ENCODE measurements at regions not wholly inside any gene's neighbourhood (a gene's known extent, or its start where the extent isn't known, plus 50 kb on each side); places are given as distances from the start of the nearest gene placed in this dataset.
"Not testable (repeated sequence)": the region's sequence is repeated elsewhere in the genome, so short reads cannot be mapped to it uniquely, and the experiment has no call there.

DNA sequence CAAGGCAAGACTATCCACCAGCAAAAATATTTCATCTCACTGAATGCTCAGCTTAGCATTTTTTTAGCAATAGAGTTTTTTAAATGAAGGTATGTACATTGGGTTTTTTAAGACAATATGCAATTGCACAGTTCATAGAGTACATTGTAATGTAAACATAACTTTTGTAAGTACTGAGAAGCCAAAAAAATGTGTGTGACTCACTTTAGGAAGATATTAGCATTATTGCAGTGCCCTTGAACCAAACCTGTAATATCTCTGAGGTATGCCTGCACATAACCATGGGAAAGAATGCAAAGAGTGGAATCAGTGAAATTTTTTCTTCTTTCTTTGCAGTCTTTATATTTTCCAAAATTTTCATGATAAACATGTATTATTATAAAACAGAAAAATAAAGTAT, 1533.3 kb upstream of the WWC1 start:
- no peak for DNase-seq (ENCODE audit: low spot score)

GRCh38 chr5:166767858-166768257, 1523.6 kb upstream of the WWC1 start:
- no peak for DNase-seq (ENCODE audit: low spot score)

DNA sequence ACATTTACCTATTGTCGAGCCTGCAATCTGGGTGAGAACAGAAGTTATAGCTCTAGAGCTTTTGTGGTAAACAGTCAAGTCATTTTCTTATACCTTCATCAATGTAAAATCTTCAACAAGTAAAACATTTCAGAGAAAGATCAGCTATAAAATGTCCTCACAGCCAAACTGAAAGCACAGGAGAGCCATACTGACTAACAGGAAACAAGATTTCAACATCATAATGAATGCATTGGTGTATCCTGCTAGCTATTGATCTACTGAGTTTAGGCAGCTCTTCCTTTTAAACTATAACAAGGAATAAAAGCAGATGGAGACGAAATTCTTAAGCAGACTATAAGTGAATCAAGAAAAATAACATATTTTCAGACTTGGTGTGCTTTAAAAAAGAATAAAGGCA, 1522.9 kb upstream of the WWC1 start:
- DNase-seq (ENCODE audit: low spot score) = no peak

- no peak for DNase-seq (ENCODE audit: low spot score)
These were observed 1518.7 kb upstream of the WWC1 start for GRCh38 chr5:166772770-166773169.

GRCh38 chr5:166781737-166782136, 1509.7 kb upstream of the WWC1 start:
- no peak for DNase-seq (ENCODE audit: low spot score)

- no peak for DNase-seq (ENCODE audit: low spot score)
These were observed 1506.8 kb upstream of the WWC1 start for GRCh38 chr5:166784545-166785078.

DNA sequence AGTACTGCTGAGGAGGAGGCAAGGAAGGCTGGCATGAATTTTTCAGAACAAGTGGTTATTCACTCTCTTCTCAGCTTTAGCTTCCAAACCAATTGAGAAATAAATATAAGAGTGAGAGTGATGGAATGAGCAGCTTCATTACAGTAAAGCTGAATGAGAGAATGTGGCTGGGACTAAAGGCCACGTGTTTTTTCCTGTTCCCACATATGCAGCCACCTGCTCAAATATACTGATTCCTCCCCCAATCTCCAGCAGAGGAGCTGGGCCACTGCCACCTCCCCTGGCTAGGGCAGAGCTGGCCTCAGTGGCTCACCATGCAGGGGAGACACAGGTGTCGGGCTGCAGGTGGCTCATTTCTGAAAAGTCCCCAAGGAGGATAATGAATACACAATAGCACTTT, 1505.3 kb upstream of the WWC1 start:
- DNase-seq (ENCODE audit: low spot score) = no peak

GRCh38 chr5:166786889-166787288, 1504.6 kb upstream of the WWC1 start:
- DNase-seq (ENCODE audit: low spot score) = no peak

DNA sequence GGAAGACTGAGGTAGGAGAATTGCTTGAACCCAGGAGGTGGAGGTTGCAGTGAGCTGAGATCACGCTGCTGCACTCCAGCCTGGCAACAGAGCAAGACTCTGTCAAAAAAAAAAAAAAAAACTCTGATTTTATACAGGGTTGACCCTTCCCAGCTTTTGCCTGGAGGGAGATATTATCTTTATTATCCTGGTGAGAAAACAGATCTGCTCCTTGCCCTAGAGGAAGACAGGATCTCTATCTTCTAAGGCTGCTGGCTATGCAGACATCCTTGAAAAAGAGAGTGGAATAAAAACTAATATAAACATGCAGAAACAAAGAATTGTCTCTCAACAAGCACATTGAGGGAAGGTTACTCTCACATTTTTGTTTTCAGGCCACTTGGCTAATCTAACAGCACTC, 1503.4 kb upstream of the WWC1 start:
- DNase-seq (ENCODE audit: low spot score) = no peak

- DNase-seq (ENCODE audit: low spot score) = no peak
These were observed 1495.7 kb upstream of the WWC1 start for GRCh38 chr5:166795756-166796155.

GRCh38 chr5:166803058-166803457, 1488.4 kb upstream of the WWC1 start:
- DNase-seq (ENCODE audit: low spot score) = no peak

- DNase-seq (ENCODE audit: low spot score) = not testable (repeated sequence)
These were observed 1487.2 kb upstream of the WWC1 start for GRCh38 chr5:166804223-166804622.

- not testable (repeated sequence) for DNase-seq (ENCODE audit: low spot score)
These were observed 1486.8 kb upstream of the WWC1 start for GRCh38 chr5:166804693-166805092.

- DNase-seq (ENCODE audit: low spot score) = not testable (repeated sequence)
These were observed 1481.3 kb upstream of the WWC1 start for GRCh38 chr5:166810093-166810658.

GRCh38 chr5:166810721-166811120, 1480.7 kb upstream of the WWC1 start:
- DNase-seq (ENCODE audit: low spot score) = no peak

DNA sequence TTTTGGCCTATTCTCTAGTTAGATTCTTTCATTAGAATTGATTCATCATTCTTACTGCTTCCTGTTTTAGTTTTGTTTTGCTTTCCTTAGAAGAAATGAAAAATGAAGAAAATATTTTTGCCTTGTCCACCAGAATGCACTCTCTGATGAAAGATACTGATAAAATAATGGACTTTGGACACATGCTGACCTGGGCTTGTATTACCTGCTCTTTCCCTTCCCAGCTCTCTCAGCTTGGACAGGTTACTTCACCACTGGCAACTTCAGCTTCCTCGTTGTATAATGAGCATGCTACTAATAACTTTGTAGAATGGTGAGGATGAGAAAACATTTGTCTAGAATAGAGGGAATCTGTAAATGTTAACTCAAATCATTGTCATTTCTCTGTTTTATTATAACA, 1468.1 kb upstream of the WWC1 start:
- no peak for DNase-seq (ENCODE audit: low spot score)

DNA sequence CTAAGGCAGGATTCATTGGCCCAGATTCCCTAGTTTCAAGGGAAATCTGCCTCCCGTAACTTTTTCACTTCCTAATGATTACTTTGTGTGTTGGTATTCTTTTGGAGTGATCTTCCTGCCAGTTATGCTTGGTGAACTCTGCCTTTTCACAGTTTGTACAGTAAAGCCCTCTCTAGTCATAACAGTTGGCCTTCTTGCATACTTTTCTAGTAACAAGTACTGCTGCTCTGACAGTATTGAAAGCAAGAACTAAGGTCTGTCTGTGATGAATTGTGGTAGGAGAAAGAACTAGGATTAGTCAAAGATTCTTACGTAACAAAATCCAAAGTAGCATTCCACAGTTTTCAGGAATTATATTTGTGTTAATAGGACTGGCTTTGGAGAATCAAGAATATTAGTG, 1457.2 kb upstream of the WWC1 start:
- DNase-seq (ENCODE audit: low spot score) = no peak

- peak; percentile 6 for DNase-seq (ENCODE audit: low spot score)
These were observed 1446.4 kb upstream of the WWC1 start for GRCh38 chr5:166845044-166845443.

DNA sequence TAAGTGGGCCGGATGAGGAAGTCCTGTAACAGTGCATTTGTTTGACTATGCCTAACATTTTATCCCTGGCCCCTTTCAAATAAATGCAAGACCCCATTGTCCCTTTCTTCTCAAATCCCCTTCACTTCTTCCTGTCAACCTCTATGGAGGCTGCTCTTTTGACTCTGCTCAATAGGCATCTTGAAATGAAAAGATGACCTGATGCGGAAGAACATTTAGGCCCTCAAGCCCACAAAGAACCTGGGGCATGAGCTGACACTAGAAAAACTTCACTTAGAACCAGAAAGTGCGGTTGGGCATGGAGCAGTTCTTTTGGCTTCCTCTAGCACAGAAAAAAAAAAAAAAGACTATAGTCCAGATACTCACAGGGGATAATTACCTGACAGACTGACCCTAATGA, 1434.7 kb upstream of the WWC1 start:
- no peak for DNase-seq (ENCODE audit: low spot score)

DNA sequence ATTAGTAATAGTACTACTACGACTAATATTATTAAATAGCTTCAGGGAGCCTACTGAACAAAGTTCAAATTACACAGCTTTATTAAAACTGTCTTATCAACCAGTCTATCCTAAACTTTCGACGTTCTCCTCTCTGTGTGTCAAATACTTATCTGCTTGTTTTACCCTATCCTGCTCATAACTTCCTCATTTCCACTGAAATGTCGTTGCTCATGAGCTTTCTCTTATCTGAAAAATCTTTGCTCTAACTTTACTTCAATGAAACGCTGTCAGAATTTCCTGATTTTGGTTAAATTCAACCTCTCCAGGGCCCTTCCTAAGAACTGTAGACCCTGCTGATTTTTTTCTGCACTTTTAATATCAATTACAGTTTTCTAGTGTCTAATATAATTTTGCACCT, 1431.0 kb upstream of the WWC1 start:
- DNase-seq (ENCODE audit: low spot score) = no peak

- no peak for DNase-seq (ENCODE audit: low spot score)
These were observed 1428.9 kb upstream of the WWC1 start for GRCh38 chr5:166862581-166862980.

DNA sequence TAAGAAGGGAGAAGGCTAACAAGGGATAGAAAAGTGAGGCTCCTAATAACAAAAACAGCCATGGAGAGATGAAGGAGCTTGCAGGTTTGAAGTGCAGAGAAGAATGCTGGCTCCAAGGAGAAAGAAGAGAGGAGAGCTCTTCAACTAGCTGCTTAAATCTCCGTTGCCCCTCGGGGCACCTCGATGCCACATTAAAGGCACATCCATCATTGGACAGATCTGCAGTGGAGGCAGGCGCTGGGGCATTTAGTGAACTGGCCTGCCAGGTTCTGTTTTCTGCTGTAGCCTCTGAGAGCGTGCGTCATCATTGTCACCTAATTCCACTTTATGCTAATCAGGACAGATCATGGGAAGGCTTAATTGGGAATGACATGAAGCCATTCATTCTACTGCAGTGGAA, 1426.2 kb upstream of the WWC1 start:
- no peak for DNase-seq (ENCODE audit: low spot score)

DNA sequence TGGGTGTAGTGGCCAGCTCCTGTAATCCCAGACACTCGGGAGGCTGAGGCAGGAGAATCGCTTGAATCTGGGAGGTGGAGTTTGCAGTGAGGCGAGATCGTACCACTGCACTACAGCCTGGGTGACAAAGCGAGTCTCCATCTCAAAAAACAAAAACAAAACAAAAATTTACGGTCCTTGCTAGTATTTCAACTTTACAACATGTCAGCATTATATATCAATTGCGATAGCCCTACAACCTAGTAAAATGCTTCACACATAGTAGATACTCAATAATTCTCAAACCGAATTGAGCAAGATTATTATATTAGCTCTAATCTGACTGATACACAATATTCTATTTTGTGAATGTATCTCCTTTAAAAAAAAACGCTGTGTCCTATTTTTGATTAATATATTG, 1411.0 kb upstream of the WWC1 start:
- no peak for DNase-seq (ENCODE audit: low spot score)

DNA sequence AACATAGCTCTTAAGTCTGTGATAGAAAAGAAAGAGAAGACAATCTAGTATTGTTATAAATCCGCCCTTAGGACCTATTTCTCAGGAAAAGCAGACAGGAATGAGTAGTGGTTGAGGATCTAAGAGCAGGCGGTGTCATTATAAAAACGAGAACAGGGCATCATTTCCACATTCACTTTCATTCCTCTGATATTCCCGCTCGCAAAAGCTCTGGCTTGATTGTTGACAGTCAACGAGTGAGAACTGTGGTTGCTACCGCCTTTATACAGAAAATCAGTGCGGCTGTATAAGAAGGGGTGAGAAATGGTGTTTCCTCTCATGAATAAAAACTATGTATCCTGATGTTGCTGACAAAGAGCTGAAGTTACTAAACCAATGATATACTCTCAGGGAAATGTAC, 1409.6 kb upstream of the WWC1 start:
- no peak for DNase-seq (ENCODE audit: low spot score)

DNA sequence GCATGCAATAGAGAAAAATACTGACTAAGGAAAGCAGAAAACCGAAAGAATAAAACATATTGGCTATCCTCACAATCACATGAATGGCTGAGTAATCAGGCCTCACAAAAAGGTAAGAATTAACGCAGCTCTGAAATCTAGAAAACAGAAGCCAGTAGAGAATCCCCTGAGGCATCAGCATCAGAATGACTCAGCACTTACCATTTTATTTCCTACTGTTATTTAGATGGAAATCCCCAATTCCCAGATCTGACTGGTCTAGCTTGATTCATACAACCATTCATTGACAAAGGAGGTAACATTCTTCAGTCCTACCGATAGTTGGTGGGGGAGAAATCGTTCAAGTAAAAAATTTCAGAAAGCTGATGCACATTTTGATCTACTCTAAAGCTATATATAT, 1408.4 kb upstream of the WWC1 start:
- no peak for DNase-seq (ENCODE audit: low spot score)

Measured in HuH-7.5 (cell line).